ENCODE measurements at regions not wholly inside any gene's neighbourhood (a gene's known extent, or its start where the extent isn't known, plus 50 kb on each side); places are given as distances from the start of the nearest gene placed in this dataset.

DNA sequence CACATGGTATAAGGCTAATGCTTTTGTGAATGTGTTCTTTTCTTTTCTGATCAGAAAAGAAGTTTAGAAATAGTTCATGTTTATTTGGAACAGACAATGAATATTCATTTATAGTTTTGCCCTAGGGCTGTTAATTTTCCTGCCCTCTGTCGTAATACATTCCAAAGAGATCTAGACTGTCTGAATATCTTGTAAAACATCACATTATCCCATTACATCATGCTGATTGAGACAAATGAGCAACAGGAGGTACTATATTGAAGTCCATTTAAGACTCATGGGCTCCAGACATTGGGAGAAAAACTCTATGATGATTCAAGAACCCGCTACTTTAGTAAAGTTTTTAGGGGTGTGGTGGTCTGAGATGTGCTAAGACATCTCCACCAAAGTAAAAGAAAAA, 121.2 kb upstream of the MAP1B start:
- H3K36me3 ChIP-seq (ENCODE audit: insufficient read depth, low read length) = no peaks in the 10 kb centered on the region
- H3K9me3 ChIP-seq (ENCODE audit: low read length) = peaks cover 5% of the 10 kb centered on the region
- H2AFZ ChIP-seq (ENCODE audit: low read depth, low read length) = no peak overlapping the region
- no peaks in the 10 kb centered on the region for H3K4me1 ChIP-seq (ENCODE audit: insufficient read depth, low read length)
- H3K4me3 ChIP-seq (ENCODE audit: low read length) = no peak overlapping the region
- no peaks in the 10 kb centered on the region for H3K27me3 ChIP-seq (ENCODE audit: insufficient read depth, low read length)

DNA sequence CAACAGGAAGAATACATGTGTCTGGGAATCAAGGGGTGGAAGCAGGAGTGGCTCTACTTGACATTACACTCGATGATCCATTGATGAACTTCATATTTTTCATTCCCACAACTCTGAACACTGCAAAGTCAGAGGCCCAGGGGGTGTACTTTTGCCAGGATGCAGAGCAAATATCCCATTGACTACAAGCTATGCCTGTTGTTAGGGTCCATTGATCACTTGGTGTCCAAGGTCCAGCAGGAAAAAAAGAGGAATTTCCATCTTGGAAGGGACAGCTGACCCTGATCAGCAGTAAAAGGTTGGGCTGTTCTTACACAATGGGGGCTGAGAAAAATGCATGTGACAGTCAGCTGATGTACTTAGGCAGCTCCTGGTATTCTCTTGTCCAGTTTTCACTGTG, 118.5 kb upstream of the MAP1B start:
- H3K4me1 ChIP-seq (ENCODE audit: insufficient read depth, low read length) = no peaks in the 10 kb centered on the region
- peak overlapping the region; percentile 11 for H2AFZ ChIP-seq (ENCODE audit: low read depth, low read length)
- no peaks in the 10 kb centered on the region for H3K27me3 ChIP-seq (ENCODE audit: insufficient read depth, low read length)
- H3K4me3 ChIP-seq (ENCODE audit: low read length) = no peak overlapping the region
- peaks cover 2% of the 10 kb centered on the region for H3K9me3 ChIP-seq (ENCODE audit: low read length)
- no peaks in the 10 kb centered on the region for H3K36me3 ChIP-seq (ENCODE audit: insufficient read depth, low read length)

DNA sequence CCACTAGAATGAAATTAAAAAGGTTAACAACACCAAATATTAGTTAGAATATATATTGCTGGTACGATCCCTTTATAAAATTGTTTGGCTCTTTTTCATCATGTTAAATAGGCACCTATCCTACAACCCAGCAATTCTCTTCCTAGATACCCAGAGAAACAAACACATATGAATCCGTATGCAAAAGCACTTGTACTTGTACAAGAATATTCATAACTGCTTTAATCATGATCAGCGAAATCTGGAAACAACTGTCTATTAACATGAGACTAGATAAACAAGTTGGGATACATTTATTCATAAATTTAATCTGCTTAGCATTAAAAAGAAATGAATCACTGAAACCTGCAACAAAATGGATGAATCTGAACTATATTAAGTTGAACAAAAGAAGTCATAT, 113.7 kb upstream of the MAP1B start:
- no peak overlapping the region for H3K4me3 ChIP-seq (ENCODE audit: low read length)
- H3K36me3 ChIP-seq (ENCODE audit: insufficient read depth, low read length) = no peaks in the 10 kb centered on the region
- no peak overlapping the region for H2AFZ ChIP-seq (ENCODE audit: low read depth, low read length)
- H3K4me1 ChIP-seq (ENCODE audit: insufficient read depth, low read length) = no peaks in the 10 kb centered on the region
- H3K27me3 ChIP-seq (ENCODE audit: insufficient read depth, low read length) = no peaks in the 10 kb centered on the region
- H3K9me3 ChIP-seq (ENCODE audit: low read length) = no peaks in the 10 kb centered on the region

DNA sequence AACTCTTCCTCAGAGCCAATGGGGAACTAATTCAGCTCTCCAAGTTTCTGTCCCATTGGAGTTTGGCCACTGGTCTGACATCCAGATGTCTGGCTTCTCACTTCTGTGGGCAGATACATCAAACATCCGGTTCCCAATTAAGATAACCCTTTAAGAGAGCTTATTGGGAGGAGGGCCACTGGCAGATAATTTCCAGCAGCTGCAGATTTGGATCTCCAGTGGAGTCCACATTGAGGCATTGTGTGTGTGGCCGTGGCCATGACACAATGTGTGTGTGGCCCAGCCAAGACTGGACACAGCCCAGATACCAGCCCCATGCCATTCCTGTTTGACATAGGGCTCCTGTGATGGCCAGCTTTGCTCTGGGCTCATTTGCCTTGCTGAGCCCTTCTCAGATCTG, 110.5 kb upstream of the MAP1B start:
- no peaks in the 10 kb centered on the region for H3K9me3 ChIP-seq (ENCODE audit: low read length)
- H3K4me3 ChIP-seq (ENCODE audit: low read length) = no peak overlapping the region
- no peak overlapping the region for H2AFZ ChIP-seq (ENCODE audit: low read depth, low read length)
- H3K36me3 ChIP-seq (ENCODE audit: insufficient read depth, low read length) = no peaks in the 10 kb centered on the region
- H3K27me3 ChIP-seq (ENCODE audit: insufficient read depth, low read length) = no peaks in the 10 kb centered on the region
- no peaks in the 10 kb centered on the region for H3K4me1 ChIP-seq (ENCODE audit: insufficient read depth, low read length)

DNA sequence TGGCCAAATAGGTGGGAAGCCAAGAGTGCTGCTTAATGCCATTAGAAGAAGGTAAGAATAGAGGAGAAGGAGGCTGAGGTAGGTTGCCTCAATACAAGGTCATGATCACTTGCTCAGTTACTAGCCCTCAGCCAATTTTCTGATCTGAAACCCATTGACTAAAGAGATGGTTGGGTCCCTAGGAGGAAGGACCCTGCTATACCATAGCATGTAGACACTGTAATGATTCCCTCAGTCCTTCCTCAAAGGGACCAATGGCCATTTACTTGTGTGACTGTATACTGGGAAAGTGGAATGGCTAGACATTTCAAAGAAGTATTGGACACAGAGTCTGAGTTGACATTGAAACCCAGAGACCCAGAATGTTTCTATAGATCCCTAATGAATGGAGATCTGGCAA, 108.5 kb upstream of the MAP1B start:
- no peaks in the 10 kb centered on the region for H3K36me3 ChIP-seq (ENCODE audit: insufficient read depth, low read length)
- no peak overlapping the region for H2AFZ ChIP-seq (ENCODE audit: low read depth, low read length)
- no peaks in the 10 kb centered on the region for H3K27me3 ChIP-seq (ENCODE audit: insufficient read depth, low read length)
- H3K4me3 ChIP-seq (ENCODE audit: low read length) = no peak overlapping the region
- no peaks in the 10 kb centered on the region for H3K9me3 ChIP-seq (ENCODE audit: low read length)
- no peaks in the 10 kb centered on the region for H3K4me1 ChIP-seq (ENCODE audit: insufficient read depth, low read length)

DNA sequence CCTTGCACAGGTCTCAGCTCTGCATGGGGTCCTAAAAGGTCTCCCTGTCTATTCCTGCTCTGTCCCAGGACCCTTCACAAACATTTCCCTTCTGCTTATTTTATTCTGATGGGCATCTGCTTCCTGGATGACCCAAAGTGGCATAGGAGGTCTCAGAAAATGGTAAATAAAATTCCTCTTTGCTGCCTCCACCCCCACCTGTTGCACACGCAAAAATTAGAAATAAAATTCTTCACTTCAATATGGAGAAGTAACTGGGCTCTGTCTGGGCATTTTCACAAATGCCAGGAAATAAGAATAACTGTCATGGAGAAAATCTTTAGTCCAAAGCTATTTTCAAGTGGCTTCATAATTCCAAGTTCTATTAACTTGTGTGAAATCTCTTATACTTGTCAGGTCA, 106.6 kb upstream of the MAP1B start:
- no peaks in the 10 kb centered on the region for H3K36me3 ChIP-seq (ENCODE audit: insufficient read depth, low read length)
- no peaks in the 10 kb centered on the region for H3K9me3 ChIP-seq (ENCODE audit: low read length)
- peaks cover 6% of the 10 kb centered on the region for H3K4me1 ChIP-seq (ENCODE audit: insufficient read depth, low read length)
- H2AFZ ChIP-seq (ENCODE audit: low read depth, low read length) = no peak overlapping the region
- no peak overlapping the region for H3K4me3 ChIP-seq (ENCODE audit: low read length)
- no peaks in the 10 kb centered on the region for H3K27me3 ChIP-seq (ENCODE audit: insufficient read depth, low read length)

DNA sequence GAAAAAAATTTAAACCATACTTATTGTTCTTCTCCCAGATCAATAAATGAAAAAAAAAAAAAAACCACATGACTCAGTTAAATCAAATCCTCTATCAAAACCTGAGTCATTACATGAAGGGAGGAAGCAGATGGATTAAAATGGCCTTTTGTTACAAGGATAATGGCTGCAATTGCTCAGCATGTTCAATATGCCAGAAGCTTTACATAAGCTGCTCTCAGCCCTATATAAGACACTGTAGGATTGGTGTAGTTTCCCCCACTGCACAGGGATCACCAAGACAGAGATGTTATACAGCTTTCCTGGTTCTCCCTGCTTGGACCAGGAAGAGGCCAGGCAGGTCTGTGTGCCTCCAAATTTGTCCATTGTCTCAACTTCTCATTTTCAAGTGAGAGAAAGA, 101.6 kb upstream of the MAP1B start:
- no peaks in the 10 kb centered on the region for H3K9me3 ChIP-seq (ENCODE audit: low read length)
- H3K36me3 ChIP-seq (ENCODE audit: insufficient read depth, low read length) = no peaks in the 10 kb centered on the region
- H3K27me3 ChIP-seq (ENCODE audit: insufficient read depth, low read length) = no peaks in the 10 kb centered on the region
- peak overlapping the region; percentile 44 for H2AFZ ChIP-seq (ENCODE audit: low read depth, low read length)
- H3K4me3 ChIP-seq (ENCODE audit: low read length) = no peak overlapping the region
- H3K4me1 ChIP-seq (ENCODE audit: insufficient read depth, low read length) = peaks cover 12% of the 10 kb centered on the region

DNA sequence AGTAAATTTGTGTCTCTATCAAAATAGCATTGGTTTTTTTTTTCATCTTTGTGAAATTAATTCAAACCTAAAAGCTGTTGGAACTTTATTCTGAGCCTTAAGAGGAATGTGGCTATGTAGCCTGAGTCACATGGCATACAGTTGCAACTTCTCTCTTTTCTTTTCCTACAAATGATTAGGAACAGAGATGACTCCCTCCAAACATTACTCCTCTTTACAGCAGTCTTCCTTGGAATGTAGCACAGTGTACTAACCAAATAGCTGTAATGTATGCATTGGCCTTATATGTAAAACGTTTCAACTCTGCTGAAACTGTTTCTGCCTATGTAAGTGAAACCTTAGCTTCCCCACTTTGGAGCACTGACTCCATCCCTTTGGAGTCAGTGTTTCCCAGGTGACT, 100.9 kb upstream of the MAP1B start:
- peaks cover 12% of the 10 kb centered on the region for H3K4me1 ChIP-seq (ENCODE audit: insufficient read depth, low read length)
- no peaks in the 10 kb centered on the region for H3K36me3 ChIP-seq (ENCODE audit: insufficient read depth, low read length)
- H2AFZ ChIP-seq (ENCODE audit: low read depth, low read length) = no peak overlapping the region
- H3K27me3 ChIP-seq (ENCODE audit: insufficient read depth, low read length) = no peaks in the 10 kb centered on the region
- no peaks in the 10 kb centered on the region for H3K9me3 ChIP-seq (ENCODE audit: low read length)
- H3K4me3 ChIP-seq (ENCODE audit: low read length) = no peak overlapping the region

DNA sequence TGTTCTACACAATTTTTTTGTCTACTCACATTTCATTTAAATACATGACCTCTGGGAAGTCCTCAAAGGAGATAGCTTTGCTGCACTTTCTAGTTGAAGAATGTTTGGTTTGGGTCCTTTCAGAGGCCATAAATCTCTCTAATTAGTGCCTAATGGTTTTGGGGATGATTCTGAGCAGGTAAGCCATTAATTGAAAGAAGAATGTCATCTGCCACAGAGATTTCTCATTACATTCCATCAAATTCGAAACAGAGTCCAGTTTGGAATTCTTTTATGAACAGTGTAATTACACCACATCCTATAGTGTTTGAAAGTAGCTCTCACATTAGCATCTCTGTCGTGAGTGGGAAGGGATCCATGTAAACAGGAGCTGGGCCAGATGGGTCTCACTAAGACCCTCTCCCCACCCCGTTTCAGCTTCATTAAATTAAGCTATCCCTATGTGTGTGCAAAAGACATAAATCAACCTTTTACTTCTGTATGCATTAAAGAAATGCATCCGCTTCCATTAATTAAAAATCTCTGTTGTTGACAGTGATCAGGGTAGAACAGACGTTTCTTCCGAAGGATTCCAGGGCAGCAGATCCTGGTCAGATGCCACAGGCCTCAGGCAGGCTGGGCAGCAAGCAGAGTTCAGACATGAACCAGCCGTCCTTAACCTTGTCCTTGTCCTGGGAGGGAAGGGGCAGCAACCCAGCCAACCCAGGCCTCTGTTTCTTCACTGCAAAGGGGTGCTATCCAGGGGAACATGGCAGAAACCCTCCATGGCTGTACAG, 99.8 kb upstream of the MAP1B start:
- Histone ChIP-seq H3K36me3 (ENCODE audit: insufficient read depth, low read length) (no peaks in the 10 kb centered on the region), H3K27me3 (ENCODE audit: insufficient read depth, low read length) (no peaks in the 10 kb centered on the region), H3K4me1 (ENCODE audit: insufficient read depth, low read length) (peaks cover 12% of the 10 kb centered on the region), H3K4me3 (ENCODE audit: low read length) (no peak overlapping the region), H3K9me3 (ENCODE audit: low read length) (no peaks in the 10 kb centered on the region), H2AFZ (ENCODE audit: low read depth, low read length) (no peak overlapping the region)

DNA sequence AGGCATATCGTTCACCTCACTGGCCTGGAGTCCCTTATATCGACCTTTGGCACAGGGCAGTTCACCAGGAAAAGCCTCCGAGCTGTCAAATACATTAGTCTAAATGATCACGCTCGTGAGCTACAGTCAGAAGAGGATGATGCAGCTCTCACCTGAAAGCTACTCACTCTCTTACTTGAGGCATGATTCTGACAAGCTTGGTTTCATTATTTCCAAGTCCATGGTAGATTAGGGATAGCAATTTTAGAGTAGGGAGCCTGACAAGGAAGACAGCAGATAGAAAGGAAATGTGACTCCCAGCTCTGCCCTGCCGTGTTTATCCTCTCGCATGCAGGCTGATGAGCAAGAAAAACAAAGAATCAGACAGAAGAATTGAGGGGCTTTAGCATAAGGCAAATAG, 98.0 kb upstream of the MAP1B start:
- no peaks in the 10 kb centered on the region for H3K9me3 ChIP-seq (ENCODE audit: low read length)
- H3K4me3 ChIP-seq (ENCODE audit: low read length) = no peak overlapping the region
- H3K27me3 ChIP-seq (ENCODE audit: insufficient read depth, low read length) = no peaks in the 10 kb centered on the region
- no peaks in the 10 kb centered on the region for H3K36me3 ChIP-seq (ENCODE audit: insufficient read depth, low read length)
- no peak overlapping the region for H2AFZ ChIP-seq (ENCODE audit: low read depth, low read length)
- H3K4me1 ChIP-seq (ENCODE audit: insufficient read depth, low read length) = peaks cover 27% of the 10 kb centered on the region

DNA sequence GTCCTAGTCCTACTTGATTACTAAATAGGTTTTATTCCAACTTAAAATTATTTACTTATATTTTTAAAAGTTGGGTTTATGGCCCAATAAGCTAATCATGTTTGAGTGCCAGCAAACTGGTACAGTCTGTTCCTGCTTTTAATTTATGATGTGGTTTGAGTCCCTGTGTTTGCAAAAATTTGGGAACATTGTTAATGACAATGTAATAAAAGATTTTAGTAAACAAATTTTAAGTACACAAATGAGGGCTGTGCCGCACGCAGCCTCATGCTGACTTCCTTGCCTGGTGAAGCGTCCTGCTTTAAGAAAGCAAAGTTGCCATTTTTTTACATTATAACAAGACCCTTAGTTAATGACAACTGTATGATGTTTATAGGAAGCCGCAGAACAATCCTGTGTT, 96.8 kb upstream of the MAP1B start:
- Histone ChIP-seq H2AFZ (ENCODE audit: low read depth, low read length) (no peak overlapping the region), H3K4me1 (ENCODE audit: insufficient read depth, low read length) (peaks cover 35% of the 10 kb centered on the region), H3K27me3 (ENCODE audit: insufficient read depth, low read length) (no peaks in the 10 kb centered on the region)

DNA sequence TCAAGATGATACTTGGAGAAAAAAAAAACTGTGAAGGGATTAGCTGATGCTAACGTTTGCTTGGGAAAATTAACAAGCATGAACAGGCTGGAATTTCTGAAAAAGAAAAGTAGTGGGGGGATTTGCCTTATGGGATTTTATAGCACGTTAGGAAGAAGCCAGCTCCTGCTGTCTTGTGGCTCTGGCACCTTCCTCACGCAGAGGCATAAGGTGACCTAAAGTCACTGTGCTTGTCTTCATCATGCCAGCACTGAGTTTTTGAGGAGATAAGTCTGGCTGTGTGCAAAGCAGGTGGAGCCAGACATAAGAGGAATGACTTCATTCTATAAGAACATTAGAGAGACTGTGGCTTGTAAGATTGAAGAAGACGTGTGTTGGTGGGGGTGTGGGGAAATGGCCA, 94.4 kb upstream of the MAP1B start:
- Histone ChIP-seq H3K4me3 (ENCODE audit: low read length) (no peak overlapping the region), H3K27me3 (ENCODE audit: insufficient read depth, low read length) (no peaks in the 10 kb centered on the region), H3K9me3 (ENCODE audit: low read length) (no peaks in the 10 kb centered on the region), H3K4me1 (ENCODE audit: insufficient read depth, low read length) (peaks cover 26% of the 10 kb centered on the region), H2AFZ (ENCODE audit: low read depth, low read length) (no peak overlapping the region), H3K36me3 (ENCODE audit: insufficient read depth, low read length) (no peaks in the 10 kb centered on the region)

More for the DNA sequence above, 96.8 kb upstream of the MAP1B start:
- Histone ChIP-seq H3K9me3 (ENCODE audit: low read length) (no peaks in the 10 kb centered on the region), H3K36me3 (ENCODE audit: insufficient read depth, low read length) (no peaks in the 10 kb centered on the region), H3K4me3 (ENCODE audit: low read length) (no peak overlapping the region)

DNA sequence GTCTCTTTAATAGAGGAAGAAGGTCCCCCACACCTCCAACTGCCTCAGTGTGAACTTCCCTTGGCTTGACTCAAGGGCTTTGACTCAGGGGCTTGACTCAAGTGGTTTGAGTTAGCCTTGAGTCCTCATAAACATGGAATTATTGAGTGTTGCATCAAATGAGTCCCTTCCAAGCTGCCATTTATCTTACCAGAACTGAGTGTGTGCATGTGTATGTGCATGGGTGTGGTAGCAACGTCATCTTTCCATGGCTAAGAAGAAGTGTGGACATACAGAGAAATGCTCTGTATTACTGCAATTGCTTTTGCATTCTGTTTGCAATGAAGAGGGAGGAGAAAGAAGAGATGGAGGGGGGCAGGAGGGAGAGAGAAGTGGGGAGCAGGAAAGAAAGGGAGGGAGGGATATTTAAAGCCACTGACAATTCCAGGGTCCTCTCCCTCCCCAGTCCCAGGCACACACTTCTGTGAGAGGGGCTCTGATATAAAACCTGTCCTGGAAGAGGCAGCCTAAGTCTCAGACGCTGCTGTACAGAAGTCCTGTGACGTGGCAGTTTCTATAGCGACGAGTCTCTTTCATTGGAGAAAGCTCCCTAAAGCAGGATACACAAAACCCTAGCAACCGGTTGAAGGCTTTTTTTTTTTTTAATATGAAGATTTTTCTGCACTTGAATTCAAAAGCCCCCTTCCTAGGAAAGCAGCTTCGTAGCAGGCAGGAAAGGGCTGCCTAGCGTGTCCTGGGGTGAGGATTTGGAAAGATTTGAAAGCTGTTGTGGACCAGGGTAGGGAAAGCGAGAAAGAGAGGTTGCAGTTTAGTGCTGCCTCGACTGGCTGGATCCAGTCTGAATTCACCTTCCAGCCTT, 93.3 kb upstream of the MAP1B start:
- H2AFZ ChIP-seq (ENCODE audit: low read depth, low read length) = peak overlapping the region; percentile 50
- no peaks in the 10 kb centered on the region for H3K27me3 ChIP-seq (ENCODE audit: insufficient read depth, low read length)
- H3K36me3 ChIP-seq (ENCODE audit: insufficient read depth, low read length) = no peaks in the 10 kb centered on the region
- H3K9me3 ChIP-seq (ENCODE audit: low read length) = no peaks in the 10 kb centered on the region
- H3K4me3 ChIP-seq (ENCODE audit: low read length) = peak overlapping the region; percentile 20
- H3K4me1 ChIP-seq (ENCODE audit: insufficient read depth, low read length) = peaks cover 26% of the 10 kb centered on the region

Measured in neuron (in vitro differentiated cells).